T47D (cell line): ENCODE measurements at regions not wholly inside any gene's neighbourhood (a gene's known extent, or its start where the extent isn't known, plus 50 kb on each side); places are given as distances from the start of the nearest gene placed in this dataset.
"Not testable (repeated sequence)": the region's sequence is repeated elsewhere in the genome, so short reads cannot be mapped to it uniquely, and the experiment has no call there.

ENCODE experiments used
- DNase-seq, 2 experiments: peaks; one replicate each; pipeline versions ENCODE4 v3.0.0 to v3.0.0-alpha.2; 2011 to 2012; ENCODE audit warnings: low read depth in 1 of 2, low spot score in 1 of 2
- JUND ChIP-seq: IDR thresholded peaks from 2 replicates; pipeline ENCODE4 v1.6.1; 2012; ENCODE audit warnings: low read depth
- in situ Hi-C: cut with HindIII; loops from 2 replicates; pipeline ENCODE4 v1.10.0; 2016; ENCODE audit warnings: low sequenced_read_pairs, low pct_unique_long_range_greater_than_20kb

- no peak for DNase-seq
- in situ Hi-C loops, result no loop called here
Measured at GRCh38 chr6:92446052-92446451, 973.3 kb downstream of the EPHA7 start.

GRCh38 chr6:92433911-92434310 lies 985.4 kb downstream of the EPHA7 start:
- no peak for DNase-seq
- TF ChIP-seq JUND, result no peak
- in situ Hi-C loops, result no loop called here

More at GRCh38 chr6:92446052-92446451, 973.3 kb downstream of the EPHA7 start:
- no peak for TF ChIP-seq JUND

- TF ChIP-seq JUND, result no peak
- in situ Hi-C loops, result no loop called here
Measured at GRCh38 chr6:92431502-92431901, 987.9 kb downstream of the EPHA7 start.

GRCh38 chr6:92428448-92428847 lies 990.9 kb downstream of the EPHA7 start:
- DNase-seq, result no peak
- in situ Hi-C loops, result no loop called here
- TF ChIP-seq JUND, result no peak

More at GRCh38 chr6:92431502-92431901, 987.9 kb downstream of the EPHA7 start:
- DNase-seq, result no peak

- in situ Hi-C loops, result no loop called here
- no peak for DNase-seq
- TF ChIP-seq JUND, result no peak
Measured at GRCh38 chr6:92427453-92427852, 991.9 kb downstream of the EPHA7 start.

GRCh38 chr6:92415656-92416055 lies 1003.7 kb downstream of the EPHA7 start:
- in situ Hi-C loops, result no loop called here
- TF ChIP-seq JUND, result no peak
- no peak for DNase-seq

GRCh38 chr6:92408350-92408749 lies 1011.0 kb downstream of the EPHA7 start:
- DNase-seq, result no peak
- TF ChIP-seq JUND, result no peak
- in situ Hi-C loops, result no loop called here

GRCh38 chr6:92404281-92404680 lies 1015.1 kb downstream of the EPHA7 start:
- in situ Hi-C loops, result no loop called here
- TF ChIP-seq JUND, result no peak
- no peak for DNase-seq

- DNase-seq, result no peak
- TF ChIP-seq JUND, result no peak
- in situ Hi-C loops, result no loop called here
Measured at GRCh38 chr6:92399911-92400310, 1019.4 kb downstream of the EPHA7 start.

GRCh38 chr6:92388706-92389105 lies 1030.7 kb downstream of the EPHA7 start:
- in situ Hi-C loops, DNase-seq: not testable (repeated sequence)

GRCh38 chr6:92380803-92381601 lies 1038.4 kb downstream of the EPHA7 start:
- no peak for DNase-seq
- TF ChIP-seq JUND, result no peak
- in situ Hi-C loops, result no loop called here

GRCh38 chr6:92377137-92377536 lies 1042.2 kb downstream of the EPHA7 start:
- no peak for TF ChIP-seq JUND
- DNase-seq, result no peak
- in situ Hi-C loops, result no loop called here

- no peak for TF ChIP-seq JUND
- in situ Hi-C loops, result no loop called here
- peak in 1 of 2 experiments; percentile 6 for DNase-seq
Measured at GRCh38 chr6:92376691-92377090, 1042.7 kb downstream of the EPHA7 start.
